ENCODE measurements at regions not wholly inside any gene's neighbourhood (a gene's known extent, or its start where the extent isn't known, plus 50 kb on each side); places are given as distances from the start of the nearest gene placed in this dataset.

DNA sequence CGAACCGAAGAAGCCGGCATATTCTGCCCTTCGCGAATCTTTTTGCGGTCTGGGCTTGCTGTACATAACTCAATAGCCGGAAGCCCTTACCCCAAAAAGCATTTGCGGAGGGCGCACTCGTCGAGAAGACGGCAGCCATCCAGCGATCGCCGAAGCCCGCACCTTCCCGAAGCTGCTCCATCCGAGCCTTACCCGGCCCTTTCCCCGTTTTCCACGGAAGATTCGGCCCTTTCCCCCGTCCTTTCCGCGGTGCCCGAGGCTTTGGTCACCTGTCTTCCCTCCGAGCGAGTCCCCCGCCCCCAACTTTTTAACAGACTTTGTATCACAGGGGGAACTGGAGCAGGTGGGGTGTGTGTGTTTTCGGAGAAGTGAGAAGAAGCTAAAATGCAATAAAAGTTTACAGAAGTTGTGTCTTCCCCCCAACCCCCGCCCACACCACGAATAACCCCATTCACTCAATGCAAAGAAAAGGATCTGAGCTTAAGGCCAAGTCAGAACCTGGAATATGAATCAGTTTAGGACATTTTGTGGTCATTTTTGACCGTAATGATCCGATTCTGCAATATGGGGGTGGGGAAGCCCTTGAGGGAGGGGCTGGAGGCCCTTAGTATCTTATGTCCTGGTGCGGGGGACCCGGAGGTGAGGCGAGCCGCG is 99.0 kb upstream of the HSD17B12 start:
- peaks cover 30% of the 10 kb centered on the region for H3K4me1 Mint-ChIP-seq
- peak in 1 of 2 donors; percentile 51 for DNase-seq (ENCODE audit: low spot score in 2 of 2)
- peaks cover 2% of the 10 kb centered on the region for H3K9me3 Mint-ChIP-seq
- no peak overlapping the region for H3K27ac Mint-ChIP-seq
- peak overlapping the region; percentile 70 for H3K4me3 Mint-ChIP-seq
- peaks cover 5% of the 10 kb centered on the region for H3K36me3 Mint-ChIP-seq
- ATAC-seq: no peak

GRCh38 chr11:43582024-43582862 is 98.3 kb upstream of the HSD17B12 start:
- Mint-ChIP-seq H3K36me3 (peaks cover 5% of the 10 kb centered on the region), H3K4me3 (peak overlapping the region; percentile 70), H3K4me1 (peaks cover 23% of the 10 kb centered on the region), H3K9me3 (no peaks in the 10 kb centered on the region), H3K27ac (no peak overlapping the region)
- DNase-seq (ENCODE audit: low spot score in 2 of 2) (peak in 1 of 2 donors; percentile 48), ATAC-seq (no peak)

DNA sequence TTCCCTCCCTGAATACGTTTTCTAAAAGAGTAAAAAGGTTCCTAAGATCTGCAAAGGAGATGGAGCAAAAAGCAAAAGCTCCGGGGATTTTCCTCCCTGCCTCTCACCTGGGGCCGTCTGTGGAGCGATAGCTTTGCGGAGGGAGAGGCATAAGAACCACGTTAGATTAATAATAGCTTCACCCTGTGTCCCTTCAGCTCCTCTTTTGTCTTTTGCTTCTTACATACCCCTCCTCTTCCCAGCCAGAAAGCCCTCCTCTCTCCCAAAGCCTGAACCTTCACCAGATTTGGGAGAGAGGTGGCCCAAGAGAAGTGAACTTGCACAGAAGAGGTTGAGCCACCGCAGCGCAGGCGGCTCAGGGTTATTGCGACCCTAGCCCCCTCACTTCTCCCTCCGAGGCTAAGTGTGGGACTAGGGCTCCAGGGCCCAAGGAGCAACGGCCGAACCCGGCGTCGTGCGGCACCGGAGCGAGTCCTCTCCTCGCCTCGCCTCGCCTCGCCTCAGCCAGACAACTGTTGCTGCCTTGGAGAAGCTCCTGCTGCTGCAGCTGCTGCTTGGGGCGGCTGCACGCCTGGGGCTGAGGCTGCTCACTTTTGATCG is 97.6 kb upstream of the HSD17B12 start:
- DNase-seq (ENCODE audit: low spot score in 2 of 2) (no peak), ATAC-seq (no peak)
- H3K4me3 Mint-ChIP-seq: no peak overlapping the region
- no peak overlapping the region for H3K27ac Mint-ChIP-seq
- H3K36me3 Mint-ChIP-seq: peaks cover under 1% of the 10 kb centered on the region
- peaks cover 17% of the 10 kb centered on the region for H3K4me1 Mint-ChIP-seq
- H3K9me3 Mint-ChIP-seq: no peaks in the 10 kb centered on the region

DNA sequence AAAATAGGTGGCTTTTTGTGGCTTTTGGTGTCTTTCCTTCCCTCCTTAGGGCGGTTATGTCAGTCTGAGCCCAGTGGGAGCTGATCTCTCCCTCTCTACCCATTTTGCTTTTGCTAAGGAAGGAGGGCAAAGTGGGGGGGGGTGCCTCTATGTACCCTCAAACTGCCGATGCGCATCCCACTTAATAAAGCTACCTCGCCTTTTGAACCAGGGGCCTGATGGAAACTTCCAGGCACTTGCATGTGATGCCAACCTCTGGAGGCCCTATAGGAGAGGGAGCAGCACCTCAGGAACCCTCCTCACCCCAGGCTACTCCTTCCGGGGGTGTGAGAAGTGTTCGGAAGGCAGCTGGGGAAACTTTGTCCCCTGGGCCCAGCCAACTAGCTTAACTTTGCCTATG is 97.0 kb upstream of the HSD17B12 start:
- ATAC-seq (no peak), DNase-seq (ENCODE audit: low spot score in 2 of 2) (no peak)
- peaks cover 16% of the 10 kb centered on the region for H3K4me1 Mint-ChIP-seq
- H3K27ac Mint-ChIP-seq: no peak overlapping the region
- H3K36me3 Mint-ChIP-seq: no peaks in the 10 kb centered on the region
- no peak overlapping the region for H3K4me3 Mint-ChIP-seq
- no peaks in the 10 kb centered on the region for H3K9me3 Mint-ChIP-seq

GRCh38 chr11:43585877-43586608 is 94.5 kb upstream of the HSD17B12 start:
- Mint-ChIP-seq H3K36me3 (no peaks in the 10 kb centered on the region), H3K27ac (no peak overlapping the region), H3K4me3 (no peak overlapping the region), H3K9me3 (no peaks in the 10 kb centered on the region), H3K4me1 (peaks cover 2% of the 10 kb centered on the region)
- DNase-seq (ENCODE audit: low spot score in 2 of 2) (no peak), ATAC-seq (no peak)

GRCh38 chr11:43589601-43590250 is 90.8 kb upstream of the HSD17B12 start:
- ATAC-seq: no peak
- no peaks in the 10 kb centered on the region for H3K36me3 Mint-ChIP-seq
- no peak overlapping the region for H3K4me3 Mint-ChIP-seq
- H3K4me1 Mint-ChIP-seq: no peaks in the 10 kb centered on the region
- DNase-seq (ENCODE audit: low spot score in 2 of 2): no peak
- no peaks in the 10 kb centered on the region for H3K9me3 Mint-ChIP-seq
- no peak overlapping the region for H3K27ac Mint-ChIP-seq

GRCh38 chr11:43601511-43601910 is 79.0 kb upstream of the HSD17B12 start:
- H3K9me3 Mint-ChIP-seq: no peaks in the 10 kb centered on the region
- no peak for DNase-seq (ENCODE audit: low spot score in 2 of 2)
- H3K36me3 Mint-ChIP-seq: no peaks in the 10 kb centered on the region
- ATAC-seq: no peak
- H3K4me1 Mint-ChIP-seq: no peaks in the 10 kb centered on the region
- no peak overlapping the region for H3K4me3 Mint-ChIP-seq
- H3K27ac Mint-ChIP-seq: no peak overlapping the region

DNA sequence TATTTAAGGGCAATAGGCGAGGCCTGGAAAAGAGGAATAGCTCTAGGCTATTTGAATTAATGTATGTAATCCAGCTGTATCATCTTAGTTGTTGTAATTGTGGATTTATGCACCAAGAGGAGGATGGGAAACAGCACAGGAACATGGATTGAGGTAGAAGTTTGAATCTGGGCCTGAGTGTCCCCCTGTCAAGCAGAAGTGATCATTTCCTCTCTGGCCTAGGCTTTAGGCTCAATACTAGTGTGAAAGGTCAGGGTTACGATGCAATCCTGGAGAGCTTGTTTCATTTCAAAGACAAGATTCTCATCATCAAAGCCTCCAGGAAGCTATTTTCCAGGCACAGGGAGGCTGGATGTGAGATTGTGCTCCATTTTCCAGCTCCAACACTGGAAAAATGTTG is 77.9 kb upstream of the HSD17B12 start:
- H3K27ac Mint-ChIP-seq: no peak overlapping the region
- no peak for ATAC-seq
- DNase-seq (ENCODE audit: low spot score in 2 of 2): no peak
- no peaks in the 10 kb centered on the region for H3K9me3 Mint-ChIP-seq
- no peaks in the 10 kb centered on the region for H3K4me1 Mint-ChIP-seq
- H3K36me3 Mint-ChIP-seq: no peaks in the 10 kb centered on the region
- H3K4me3 Mint-ChIP-seq: no peak overlapping the region

DNA sequence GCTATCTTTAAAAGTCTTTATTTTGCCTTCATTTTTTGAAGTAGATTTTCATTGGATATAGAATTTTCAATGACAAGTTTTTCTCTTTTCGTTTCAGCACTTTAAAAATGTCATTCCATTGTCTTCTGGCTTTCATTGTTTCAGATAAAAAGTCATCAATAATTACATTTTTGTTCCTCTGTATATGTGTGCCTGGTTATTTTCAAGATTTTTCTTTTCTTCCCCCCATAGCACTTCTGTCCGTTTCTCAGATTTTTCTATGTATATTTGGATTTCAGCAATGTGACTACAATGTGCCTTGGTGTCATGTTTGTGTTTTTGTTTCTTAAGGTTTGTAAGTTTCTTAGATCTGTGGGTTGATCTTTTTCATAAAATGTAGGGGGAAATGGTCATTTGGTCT is 66.3 kb upstream of the HSD17B12 start:
- no peak for ATAC-seq
- peaks cover 15% of the 10 kb centered on the region for H3K9me3 Mint-ChIP-seq
- H3K27ac Mint-ChIP-seq: no peak overlapping the region
- DNase-seq (ENCODE audit: low spot score in 2 of 2): no peak
- H3K36me3 Mint-ChIP-seq: no peaks in the 10 kb centered on the region
- no peak overlapping the region for H3K4me3 Mint-ChIP-seq
- H3K4me1 Mint-ChIP-seq: no peaks in the 10 kb centered on the region

DNA sequence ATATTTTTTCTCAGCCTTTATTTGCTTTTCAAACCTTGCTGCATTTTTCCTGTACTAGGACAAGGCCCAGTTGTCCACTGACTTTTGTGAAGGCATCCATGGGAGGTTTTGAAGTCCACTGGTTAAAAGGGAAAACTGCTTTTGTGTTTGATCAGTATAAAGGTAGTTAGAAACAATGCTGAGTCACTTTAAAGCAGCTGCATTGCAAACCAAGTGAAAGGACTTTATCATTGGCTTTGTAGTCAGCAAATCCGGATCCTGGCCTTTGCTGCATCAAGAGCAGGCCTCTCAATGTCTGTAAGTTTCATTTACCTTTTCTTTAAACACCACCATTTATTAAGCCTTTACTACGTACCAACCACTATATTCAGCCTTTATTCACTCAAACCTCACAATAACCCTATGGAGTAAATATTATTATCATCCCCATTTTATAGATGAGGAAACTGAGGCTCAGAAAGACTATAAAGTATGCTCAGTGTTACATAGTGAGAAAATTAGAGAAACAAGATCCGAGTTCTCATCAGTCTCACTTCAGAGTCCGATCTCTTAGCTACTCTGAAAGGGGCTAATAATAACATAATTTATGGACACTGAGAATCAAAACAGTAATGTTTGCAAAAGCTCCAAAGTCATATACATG is 60.6 kb upstream of the HSD17B12 start:
- Mint-ChIP-seq H3K4me1 (no peaks in the 10 kb centered on the region), H3K27ac (no peak overlapping the region), H3K4me3 (no peak overlapping the region), H3K9me3 (peaks cover 5% of the 10 kb centered on the region), H3K36me3 (no peaks in the 10 kb centered on the region)
- ATAC-seq (no peak), DNase-seq (ENCODE audit: low spot score in 2 of 2) (no peak)

- DNase-seq (ENCODE audit: low spot score in 2 of 2) (no peak), ATAC-seq (no peak)
- Mint-ChIP-seq H3K4me1 (no peaks in the 10 kb centered on the region), H3K9me3 (no peaks in the 10 kb centered on the region), H3K27ac (no peak overlapping the region), H3K4me3 (no peak overlapping the region), H3K36me3 (no peaks in the 10 kb centered on the region)
Measured at GRCh38 chr11:43626798-43627197, 53.7 kb upstream of the HSD17B12 start.

Data from stimulated activated effector memory CD8-positive, alpha-beta T cell treated with anti-CD3 and anti-CD28 coated beads, Interleukin-12 subunit alpha, Interleukin-12 subunit beta, amount 100 ng/mL, for 72 hours (primary cell).